H9 (cell line): ENCODE measurements at regions not wholly inside any gene's neighbourhood (a gene's known extent, or its start where the extent isn't known, plus 50 kb on each side); places are given as distances from the start of the nearest gene placed in this dataset.

Source experiments
- DNase-seq: peaks from one replicate; pipeline ENCODE4 v3.0.0-alpha.2; 2017
- H2AFZ ChIP-seq: one replicate; pipeline ENCODE4 v1.6.1; 2013; ENCODE audit warnings: mild to moderate bottlenecking, low read length, control low read depth, moderate library complexity
- H2AK5ac ChIP-seq: 2 replicates; pipeline ENCODE4 v1.6.1; 2013; ENCODE audit warnings: low read length, control low read depth, mixed read lengths; ENCODE audit not compliant: insufficient read length
- H2BK120ac ChIP-seq: one replicate; pipeline ENCODE4 v1.6.1; 2013; ENCODE audit warnings: low read depth, mild to moderate bottlenecking, low read length, control low read depth, inconsistent platforms; ENCODE audit not compliant: poor library complexity, severe bottlenecking
- H2BK12ac ChIP-seq: 2 replicates; pipeline ENCODE4 v1.6.1; 2013; ENCODE audit warnings: low read length, control low read depth, mixed read lengths, low read depth; ENCODE audit not compliant: insufficient read length
- H2BK15ac ChIP-seq: 2 replicates; pipeline ENCODE4 v1.6.1; 2013; ENCODE audit warnings: low read depth, low read length, control low read depth
- H2BK20ac ChIP-seq: one replicate; pipeline ENCODE4 v1.6.1; 2013; ENCODE audit warnings: low read depth, mild to moderate bottlenecking, low read length, control low read depth, inconsistent platforms; ENCODE audit not compliant: poor library complexity, severe bottlenecking
- H2BK5ac ChIP-seq: 2 replicates; pipeline ENCODE4 v1.6.1; 2013; ENCODE audit warnings: low read length, control low read depth, mixed read lengths; ENCODE audit not compliant: insufficient read length
- H3K14ac ChIP-seq: 2 replicates; pipeline ENCODE4 v1.6.1; 2013; ENCODE audit warnings: low read length, control low read depth; ENCODE audit not compliant: insufficient read depth
- H3K18ac ChIP-seq: 2 replicates; pipeline ENCODE4 v1.6.1; 2013; ENCODE audit warnings: low read depth, mild to moderate bottlenecking, mixed read lengths, low read length, control low read depth; ENCODE audit not compliant: insufficient read length
- H3K23ac ChIP-seq: 2 replicates; pipeline ENCODE4 v1.6.1; 2013; ENCODE audit warnings: low read length, control low read depth, mixed read lengths, low read depth; ENCODE audit not compliant: insufficient read length
- H3K23me2 ChIP-seq: 2 replicates; pipeline ENCODE4 v1.6.1; 2013; ENCODE audit warnings: low read depth, mild to moderate bottlenecking, mixed read lengths, low read length, control low read depth; ENCODE audit not compliant: insufficient read length, poor library complexity, severe bottlenecking
- H3K27ac ChIP-seq: 2 replicates; pipeline ENCODE4 v1.5.1; 2013; ENCODE audit warnings: low read length, control low read depth, mixed read lengths, low read depth; ENCODE audit not compliant: insufficient read length
- H3K27me3 ChIP-seq: 2 replicates; pipeline ENCODE4 v1.6.1; 2013; ENCODE audit warnings: low read length, control low read depth, inconsistent platforms; ENCODE audit not compliant: insufficient read depth
- H3K4ac ChIP-seq: 2 replicates; pipeline ENCODE4 v1.6.1; 2013; ENCODE audit warnings: low read depth, mild to moderate bottlenecking, control low read depth, inconsistent platforms, low read length, moderate library complexity
- H3K4me1 ChIP-seq: 2 replicates; pipeline ENCODE4 v1.6.1; 2013; ENCODE audit warnings: low read length, control low read depth, inconsistent platforms; ENCODE audit not compliant: insufficient read depth
- H3K4me2 ChIP-seq: 2 replicates; pipeline ENCODE4 v1.6.1; 2013; ENCODE audit warnings: low read length, control low read depth, mixed read lengths; ENCODE audit not compliant: insufficient read length, insufficient read depth
- H3K56ac ChIP-seq: 2 replicates; pipeline ENCODE4 v1.6.1; 2013; ENCODE audit warnings: low read depth, mild to moderate bottlenecking, mixed read lengths, low read length, control low read depth; ENCODE audit not compliant: insufficient read length
- H3K79me1 ChIP-seq: 2 replicates; pipeline ENCODE4 v1.6.1; 2013; ENCODE audit warnings: low read depth, mild to moderate bottlenecking, moderate library complexity, low read length, control low read depth, inconsistent platforms; ENCODE audit not compliant: insufficient read depth, poor library complexity, severe bottlenecking
- H3K79me2 ChIP-seq: 2 replicates; pipeline ENCODE4 v1.6.1; 2013; ENCODE audit warnings: low read length, control low read depth, inconsistent platforms; ENCODE audit not compliant: insufficient read depth
- H3K9ac ChIP-seq: 2 replicates; pipeline ENCODE4 v1.6.1; 2013; ENCODE audit warnings: low read length, control low read depth, mixed read lengths; ENCODE audit not compliant: insufficient read length; ENCODE audit errors: extremely low read depth
- H3K9me3 ChIP-seq: one replicate; pipeline ENCODE4 v1.6.1; 2013; ENCODE audit warnings: low read depth, low read length, inconsistent platforms; ENCODE audit not compliant: control insufficient read depth
- H3T11ph ChIP-seq: one replicate; pipeline ENCODE4 v1.6.1; 2013; ENCODE audit warnings: mild to moderate bottlenecking, low read length, control low read depth, inconsistent platforms
- H4K20me1 ChIP-seq: one replicate; pipeline ENCODE4 v1.6.1; 2013; ENCODE audit not compliant: control insufficient read depth, insufficient read length, insufficient read depth
- H4K5ac ChIP-seq: 2 replicates; pipeline ENCODE4 v1.6.1; 2013; ENCODE audit warnings: low read depth, mild to moderate bottlenecking, mixed read lengths, low read length, control low read depth; ENCODE audit not compliant: insufficient read length
- H4K8ac ChIP-seq: replicated peaks from 2 replicates; pipeline ENCODE4 v1.6.1; 2013; ENCODE audit warnings: low read length, control low read depth, mixed read lengths, low read depth; ENCODE audit not compliant: insufficient read length
- H4K91ac ChIP-seq: 2 replicates; pipeline ENCODE4 v1.6.1; 2013; ENCODE audit warnings: low read depth, mild to moderate bottlenecking, moderate library complexity, mixed read lengths, low read length, control low read depth; ENCODE audit not compliant: insufficient read length
- H3K27ac Mint-ChIP-seq, 3 experiments: 2 replicates in 2 of 3; 3 replicates in 1 of 3; pipeline ENCODE4 v1.8.0; 2020 to 2021; ENCODE audit warnings: mixed read lengths in 3 of 3, mild to moderate bottlenecking in 1 of 3, moderate library complexity in 1 of 3
- H3K27me3 Mint-ChIP-seq: 2 replicates; pipeline ENCODE4 v1.8.0; 2021; ENCODE audit warnings: low read depth, mild to moderate bottlenecking, moderate library complexity, mixed read lengths
- H3K36me3 Mint-ChIP-seq, 3 experiments: 2 replicates in 2 of 3; 3 replicates in 1 of 3; pipeline ENCODE4 v1.8.0; 2020 to 2021; ENCODE audit warnings: low read depth in 3 of 3, mixed read lengths in 3 of 3; ENCODE audit not compliant: insufficient read depth in 1 of 3
- H3K4me1 Mint-ChIP-seq, 2 experiments: 2 replicates each; pipeline ENCODE4 v1.8.0; 2020; ENCODE audit warnings: mixed read lengths in 2 of 2
- H3K4me3 Mint-ChIP-seq, 2 experiments: 2 replicates in 1 of 2; 3 replicates in 1 of 2; pipeline ENCODE4 v1.8.0; 2020 to 2021; ENCODE audit warnings: mild to moderate bottlenecking in 2 of 2, mixed read lengths in 2 of 2, moderate library complexity in 1 of 2
- H3K9me3 Mint-ChIP-seq, 2 experiments: 2 replicates in 1 of 2; 3 replicates in 1 of 2; pipeline ENCODE4 v1.8.0; 2020; ENCODE audit warnings: mild to moderate bottlenecking in 2 of 2, mixed read lengths in 2 of 2, moderate library complexity in 1 of 2
- CTCF ChIP-seq: fragments of 200-600 bp; sonication (generic); conservative IDR thresholded peaks from 3 replicates; pipeline ENCODE4 v1.8.0; 2021; ENCODE audit warnings: antibody characterized with exemption, mild to moderate bottlenecking
- WGBS: extraction: QIAGEN DNeasy Blood & Tissue Kit; methylation state at CpG from one replicate; pipeline ENCODE4 v1.1.7; 2013; ENCODE audit warnings: missing lambda C conversion rate, low lambda C conversion rate, mixed read lengths; ENCODE audit not compliant: insufficient read length; ENCODE audit errors: extremely low coverage; 5-methylcytosine and 5-hydroxymethylcytosine counted together

GRCh38 chr18:46179306-46179705, 75.1 kb downstream of the HAUS1 start:
- Mint-ChIP-seq H3K9me3 (no peaks in the 10 kb centered on the region), H3K27me3 (no peaks in the 10 kb centered on the region), H3K4me1 (peaks cover 21 to 29% of the 10 kb centered on the region in 2 experiments), H3K27ac (no peak overlapping the region), H3K4me3 (no peak overlapping the region), H3K36me3 (peaks cover 0 to 11% (median 2%) of the 10 kb centered on the region in 3 experiments; a peak in 4 of 7 replicates)
- Histone ChIP-seq H4K20me1 (no peaks in the 10 kb centered on the region), H3K79me1 (peaks cover 11% of the 10 kb centered on the region), H2BK5ac (no peak overlapping the region), H3K56ac (no peak overlapping the region), H3K9me3 (no peaks in the 10 kb centered on the region), H3K14ac (no peak overlapping the region), H3K79me2 (peaks cover 9% of the 10 kb centered on the region; the same call in 1 of the 2 replicates), H3K4me2 (no peak overlapping the region), H3K4me1 (no peaks in the 10 kb centered on the region), H2BK20ac (no peak overlapping the region), H3K9ac (no peak overlapping the region), H4K5ac (no peak overlapping the region), H2BK120ac (no peak overlapping the region), H3T11ph (no peak overlapping the region), H3K4ac (no peak overlapping the region), H2AFZ (no peak overlapping the region), H3K18ac (no peak overlapping the region), H3K23me2 (no peaks in the 10 kb centered on the region), H2BK15ac (no peak overlapping the region), H4K91ac (no peak overlapping the region), H2BK12ac (no peak overlapping the region), H2AK5ac (no peak overlapping the region), H4K8ac (no peak overlapping the region), H3K27me3 (no peaks in the 10 kb centered on the region), H3K27ac (no peak overlapping the region), H3K23ac (no peak overlapping the region)
- no CpG with 5 or more reads among the region's 5 CpGs for WGBS
- no peak for DNase-seq
- TF ChIP-seq CTCF, result no peak
